CD4-positive, alpha-beta T cell treated with Interleukin-15 for 1 hour (primary cell): ENCODE measurements at regions not wholly inside any gene's neighbourhood (a gene's known extent, or its start where the extent isn't known, plus 50 kb on each side); places are given as distances from the start of the nearest gene placed in this dataset.

Source experiments
- DNase-seq: peaks from one replicate; pipeline ENCODE4 v3.0.0-alpha.2; 2020

DNA sequence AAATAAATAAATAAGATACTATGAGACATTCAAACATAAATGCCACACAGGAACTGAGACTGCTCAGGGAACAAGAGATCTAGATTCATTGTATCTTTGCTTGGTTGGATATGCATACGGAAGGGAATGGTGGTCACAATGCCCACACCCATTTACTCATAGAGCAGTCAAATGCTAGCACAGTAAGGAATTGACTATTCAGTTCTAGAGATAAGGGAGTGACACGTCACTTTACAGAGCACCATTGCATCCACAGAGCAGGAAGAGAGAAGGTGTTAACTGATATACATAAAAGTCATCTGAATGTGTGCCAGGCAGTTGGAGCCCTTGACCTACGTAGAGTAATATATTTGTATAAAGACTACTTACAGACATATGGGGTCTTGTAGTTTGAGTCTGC lies 530.0 kb upstream of the NOVA1 start:
- no peak for DNase-seq

DNA sequence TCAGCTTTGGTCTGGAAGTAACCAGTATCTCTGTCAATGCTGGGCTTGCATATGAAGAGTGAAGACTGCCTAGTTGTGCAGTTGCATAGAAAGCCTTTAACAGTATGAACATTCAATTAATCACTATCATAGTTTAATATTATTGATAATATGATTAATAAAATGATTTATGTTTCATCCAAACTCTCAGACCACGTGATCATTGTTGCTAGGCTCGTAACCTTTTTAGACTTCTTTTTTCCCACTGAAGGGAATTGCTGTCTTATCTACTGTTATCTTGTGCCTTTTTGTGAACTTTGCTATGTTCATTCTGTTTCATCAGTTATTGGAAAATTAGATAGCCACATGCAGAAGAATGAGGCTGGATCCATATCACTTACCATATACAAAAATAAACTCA lies 536.4 kb upstream of the NOVA1 start:
- no peak for DNase-seq

- DNase-seq: no peak
Measured at GRCh38 chr14:27145170-27145569, 547.3 kb upstream of the NOVA1 start.

GRCh38 chr14:27148143-27148542 lies 550.3 kb upstream of the NOVA1 start:
- no peak for DNase-seq

DNA sequence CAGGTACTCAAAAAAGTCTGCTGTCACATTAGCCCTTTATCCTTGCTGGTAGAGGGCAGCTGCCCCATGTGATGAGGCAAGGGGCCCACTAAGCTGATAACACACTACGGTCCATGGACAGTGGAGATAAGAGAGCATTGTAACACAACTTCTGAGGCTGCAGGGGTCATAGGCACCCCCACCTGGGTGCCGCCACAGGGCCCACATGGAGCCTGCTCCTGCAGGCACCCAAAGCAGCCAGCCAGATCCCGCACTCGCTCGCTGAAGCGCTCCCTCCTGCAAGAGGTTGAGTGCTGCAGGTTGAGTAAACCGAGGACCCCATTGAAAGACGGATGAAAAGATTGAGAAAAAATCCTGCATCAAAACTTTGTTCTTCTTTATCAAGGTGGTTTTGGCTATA lies 566.3 kb upstream of the NOVA1 start:
- no peak for DNase-seq

GRCh38 chr14:27175489-27175888 lies 577.7 kb upstream of the NOVA1 start:
- no peak for DNase-seq

- no peak for DNase-seq
Measured at GRCh38 chr14:27181333-27181732, 583.5 kb upstream of the NOVA1 start.

DNA sequence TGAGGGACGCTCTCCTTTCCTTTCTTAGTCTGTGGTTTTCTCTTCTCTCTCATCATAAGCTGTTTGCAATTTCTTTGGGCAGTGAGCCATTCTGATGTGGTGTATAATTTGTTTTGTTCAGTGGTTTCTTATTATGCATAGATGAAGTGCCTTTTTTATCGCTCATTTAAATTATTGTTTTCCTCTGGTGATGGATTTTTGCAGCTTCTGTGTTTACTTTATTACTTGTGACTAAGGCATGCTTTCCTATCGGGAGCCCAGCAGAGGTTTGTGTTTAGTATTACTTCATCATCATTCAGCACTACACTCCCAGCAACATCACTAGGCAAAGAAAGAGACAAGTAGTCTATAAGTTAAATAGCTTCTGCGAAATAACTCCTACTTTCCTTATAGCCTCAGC lies 586.6 kb upstream of the NOVA1 start:
- DNase-seq: no peak

GRCh38 chr14:27186048-27186447 lies 588.2 kb upstream of the NOVA1 start:
- DNase-seq: no peak

GRCh38 chr14:27187136-27187535 lies 589.3 kb upstream of the NOVA1 start:
- no peak for DNase-seq

DNA sequence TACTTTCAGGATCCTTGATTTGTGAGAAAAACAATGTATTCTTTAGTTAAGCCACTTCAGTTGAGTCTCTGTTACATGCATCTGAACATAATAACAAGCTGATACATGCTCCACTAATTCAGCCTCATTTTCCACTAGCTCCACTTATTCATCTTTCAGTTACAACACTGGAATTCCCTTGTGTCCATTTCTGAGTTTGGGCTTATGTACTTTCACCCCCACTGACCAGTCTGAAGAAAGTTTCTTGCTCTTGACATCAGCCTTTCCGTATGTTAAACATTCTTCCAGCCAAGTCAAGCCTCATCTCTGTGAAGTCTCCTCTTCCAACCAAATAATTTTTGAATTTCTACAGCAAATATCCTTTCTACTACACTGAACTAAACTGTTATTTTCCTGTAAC lies 592.5 kb upstream of the NOVA1 start:
- no peak for DNase-seq

- no peak for DNase-seq
Measured at GRCh38 chr14:27199272-27199671, 601.4 kb upstream of the NOVA1 start.

DNA sequence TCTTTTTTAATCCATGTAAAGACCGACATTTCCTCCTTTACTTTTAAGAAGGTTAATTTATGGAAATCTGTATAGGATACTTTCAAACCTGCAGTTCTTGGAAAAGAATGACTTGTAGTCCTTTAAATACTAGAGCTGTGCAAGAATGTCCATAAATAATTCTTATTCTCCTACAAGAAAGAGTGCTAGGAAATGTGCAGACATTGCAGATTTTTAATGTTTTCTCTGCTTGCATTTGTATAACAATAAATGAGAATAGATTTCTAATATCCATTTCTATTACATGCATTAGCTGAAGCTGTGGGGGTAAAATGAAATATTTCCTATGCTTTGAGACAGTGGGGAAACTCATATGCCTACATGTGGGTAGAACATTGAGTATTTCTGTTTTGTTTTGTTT lies 607.2 kb upstream of the NOVA1 start:
- no peak for DNase-seq

DNA sequence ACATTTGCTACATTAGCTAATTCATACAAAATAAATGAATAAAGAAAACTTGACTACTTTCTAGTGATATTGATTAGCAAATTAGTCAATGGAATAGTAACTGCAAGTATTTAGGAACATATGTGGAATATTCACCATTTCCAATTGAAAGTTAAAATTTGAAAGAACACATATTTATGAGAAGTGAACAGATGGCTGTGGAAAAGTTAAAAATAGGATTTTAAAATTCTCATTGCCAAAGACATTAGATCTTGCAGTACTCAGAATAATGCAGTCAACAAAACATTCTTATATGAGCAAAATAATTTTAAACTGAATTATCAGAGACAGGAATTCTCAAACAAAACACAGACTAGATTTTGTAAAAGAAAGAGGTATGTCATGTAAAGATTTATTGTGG lies 613.9 kb upstream of the NOVA1 start:
- no peak for DNase-seq

GRCh38 chr14:27222671-27223070 lies 624.8 kb upstream of the NOVA1 start:
- no peak for DNase-seq

GRCh38 chr14:27223906-27224305 lies 626.1 kb upstream of the NOVA1 start:
- DNase-seq: no peak

DNA sequence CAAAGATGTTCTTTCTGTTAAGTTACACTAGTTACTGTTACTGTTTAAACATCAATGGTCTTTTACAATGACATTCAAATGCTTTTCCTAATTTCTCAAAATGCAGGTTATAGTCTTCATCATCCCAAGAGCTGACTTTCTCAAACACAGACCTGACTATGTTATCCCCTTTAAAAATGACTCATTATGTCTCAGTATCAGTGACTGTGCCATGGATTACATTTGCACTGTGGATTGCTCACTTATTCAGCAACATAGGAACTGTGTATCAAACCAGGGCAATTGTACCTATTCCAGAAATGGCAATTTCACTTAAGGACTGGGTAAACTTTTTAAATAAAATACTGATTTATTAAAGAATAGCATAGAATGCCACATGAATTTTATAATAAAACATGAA lies 630.2 kb upstream of the NOVA1 start:
- DNase-seq: no peak

GRCh38 chr14:27234331-27234730 lies 636.5 kb upstream of the NOVA1 start:
- no peak for DNase-seq

DNA sequence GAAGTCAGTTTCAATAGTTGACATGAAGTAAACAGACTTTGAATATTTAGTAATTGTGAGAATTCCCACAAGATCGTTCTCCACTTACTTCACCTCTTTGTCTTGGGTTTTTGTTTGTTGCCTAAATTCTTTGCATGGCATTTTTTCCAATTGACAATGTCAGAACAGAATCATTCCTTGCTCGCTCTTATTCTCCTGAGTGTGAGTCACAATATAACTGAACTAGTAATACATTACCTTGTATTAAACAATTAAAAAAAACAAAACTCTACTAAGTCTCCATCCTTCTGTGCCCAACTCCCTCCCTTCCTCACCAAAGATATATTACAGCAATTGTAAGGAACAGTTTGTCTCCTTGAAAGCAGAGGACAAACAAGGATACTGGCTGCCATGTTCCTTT lies 638.8 kb upstream of the NOVA1 start:
- no peak for DNase-seq

DNA sequence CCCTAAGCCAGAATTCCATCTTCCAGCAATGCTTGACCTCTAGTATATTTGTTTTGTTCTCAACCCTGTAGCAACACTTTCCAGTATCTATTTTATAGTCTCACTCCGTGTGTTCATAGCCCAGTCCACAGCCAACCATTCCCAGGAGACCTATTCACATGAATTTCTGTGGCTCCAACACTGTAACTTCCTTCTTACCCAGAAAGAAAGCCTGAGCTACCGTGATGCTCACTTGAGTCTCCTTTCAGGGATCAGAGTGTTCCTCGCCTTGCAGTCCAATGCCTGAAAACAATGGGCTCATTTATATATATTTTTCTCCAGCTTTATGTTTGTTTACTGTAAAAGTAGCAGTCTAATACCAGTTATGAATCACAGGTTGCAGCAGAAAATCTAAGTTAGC lies 645.0 kb upstream of the NOVA1 start:
- no peak for DNase-seq

GRCh38 chr14:27243365-27243764 lies 645.5 kb upstream of the NOVA1 start:
- DNase-seq: no peak

- DNase-seq: no peak
Measured at GRCh38 chr14:27245947-27246346, 648.1 kb upstream of the NOVA1 start.

DNA sequence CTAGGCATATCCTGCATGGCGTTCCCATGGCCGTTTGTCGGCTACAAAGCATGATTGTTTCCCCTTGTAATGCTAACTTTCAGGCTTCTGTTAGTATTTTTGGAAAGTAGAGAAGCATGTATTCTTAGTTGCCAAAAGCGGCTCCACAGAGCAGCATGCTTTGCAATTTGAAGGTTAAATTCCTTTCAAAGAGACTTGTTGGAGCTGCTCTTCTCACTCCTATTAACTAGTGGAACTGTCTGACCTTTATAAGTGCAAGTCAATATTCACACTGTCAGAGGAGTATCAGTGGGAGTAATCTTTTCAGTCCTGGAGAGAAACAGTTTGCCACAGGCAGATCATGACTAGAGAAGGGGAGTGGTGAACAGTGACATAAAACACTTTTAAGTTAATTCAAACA lies 656.1 kb upstream of the NOVA1 start:
- no peak for DNase-seq

- DNase-seq: no peak
Measured at GRCh38 chr14:27256805-27257204, 659.0 kb upstream of the NOVA1 start.

GRCh38 chr14:27267876-27268275 lies 670.0 kb upstream of the NOVA1 start:
- DNase-seq: no peak

GRCh38 chr14:27270716-27271115 lies 672.9 kb upstream of the NOVA1 start:
- no peak for DNase-seq
